ENCODE measurements at regions not wholly inside any gene's neighbourhood (a gene's known extent, or its start where the extent isn't known, plus 50 kb on each side); places are given as distances from the start of the nearest gene placed in this dataset.
"Not testable (repeated sequence)": the region's sequence is repeated elsewhere in the genome, so short reads cannot be mapped to it uniquely, and the experiment has no call there.

DNA sequence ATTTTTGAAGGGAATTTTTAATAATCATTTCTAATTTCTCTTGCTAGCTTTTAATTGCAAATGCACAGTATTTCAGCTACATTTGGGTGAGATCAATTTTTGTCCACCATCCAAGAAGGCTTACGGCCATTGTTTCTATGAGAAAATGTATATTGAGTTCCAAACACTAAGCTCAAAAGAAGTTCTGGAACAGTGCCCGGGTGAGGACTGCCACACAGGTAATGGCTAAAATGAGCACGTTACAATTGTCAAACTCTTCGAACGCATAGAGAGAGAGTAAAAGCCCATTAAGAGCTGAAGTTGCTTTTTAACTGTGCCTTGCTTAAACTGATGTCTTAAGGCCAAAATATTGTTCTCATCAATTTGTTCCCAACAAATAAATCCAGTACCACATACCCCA, 755.0 kb downstream of the DIAPH3 start:
- no peak for DNase-seq (ENCODE audit: low read depth in 2 of 2)

GRCh38 chr13:59409211-59409610, 754.5 kb downstream of the DIAPH3 start:
- no peak for DNase-seq (ENCODE audit: low read depth in 2 of 2)

DNA sequence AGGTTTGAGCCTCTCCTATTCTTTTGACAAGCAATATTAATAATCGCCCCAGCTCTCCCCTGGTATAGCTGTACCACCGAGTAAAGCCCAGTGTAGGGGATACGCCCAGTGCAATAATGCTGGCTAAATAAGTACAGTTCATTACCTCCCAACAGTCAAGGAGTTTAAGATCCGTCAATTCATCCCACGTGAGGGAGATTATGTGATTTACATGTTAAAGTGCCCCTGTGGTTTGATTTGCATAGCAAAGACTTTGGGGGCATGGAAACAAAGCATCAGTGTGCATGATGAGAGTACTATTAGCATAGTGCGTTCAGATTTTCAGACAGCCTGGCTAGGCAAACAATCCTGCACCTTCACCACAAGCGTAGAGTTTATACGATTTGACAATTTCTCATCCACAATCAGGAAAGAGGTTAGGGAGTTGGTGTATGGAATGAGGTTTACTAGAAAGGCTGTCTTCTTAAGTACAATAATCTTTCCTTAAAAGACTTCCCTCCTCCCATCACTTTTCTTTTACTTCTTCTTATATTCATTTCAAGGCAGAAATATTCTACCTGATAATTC, 754.0 kb downstream of the DIAPH3 start:
- no peak for DNase-seq (ENCODE audit: low read depth in 2 of 2)

DNA sequence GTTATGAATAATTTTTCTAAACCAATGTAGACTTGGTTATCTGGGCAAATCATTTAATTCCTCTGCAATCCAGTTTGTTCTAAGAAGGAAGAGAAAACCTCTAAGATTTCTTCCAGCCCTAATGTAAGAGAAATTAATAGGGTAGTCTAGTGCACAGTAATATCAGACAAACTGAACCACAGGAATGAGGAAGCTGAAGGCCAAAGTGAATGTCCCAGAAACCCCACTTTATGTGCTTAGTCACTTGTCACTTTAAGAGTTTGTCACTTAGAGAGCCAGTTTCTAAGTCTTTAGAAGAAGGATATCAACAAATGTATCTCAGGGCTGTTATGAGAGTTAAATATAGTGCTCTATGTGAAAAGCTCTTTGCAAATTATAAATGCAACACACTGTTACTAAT, 750.6 kb downstream of the DIAPH3 start:
- DNase-seq (ENCODE audit: low read depth in 2 of 2) = no peak

DNA sequence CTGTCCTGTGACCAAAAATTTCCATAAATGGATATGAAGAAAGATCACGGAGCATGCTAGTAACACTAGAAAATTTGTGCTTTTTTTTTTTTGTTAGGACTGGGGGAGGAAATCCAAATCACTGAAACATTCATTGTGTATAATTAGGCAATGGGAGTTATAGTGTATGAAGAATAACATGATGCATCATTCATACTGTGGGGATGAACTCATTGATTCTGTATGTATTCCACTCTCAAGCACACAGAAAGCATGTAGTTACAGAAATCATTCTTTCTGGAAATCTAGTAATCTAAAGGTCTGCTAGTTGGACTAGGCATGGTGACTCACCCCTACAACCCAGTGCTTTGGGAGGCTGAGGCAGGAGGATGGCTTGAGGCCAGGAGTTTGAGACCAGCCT, 749.7 kb downstream of the DIAPH3 start:
- DNase-seq (ENCODE audit: low read depth in 2 of 2) = no peak

- no peak for DNase-seq (ENCODE audit: low read depth in 2 of 2)
These were observed 748.2 kb downstream of the DIAPH3 start for GRCh38 chr13:59415498-59415897.

DNA sequence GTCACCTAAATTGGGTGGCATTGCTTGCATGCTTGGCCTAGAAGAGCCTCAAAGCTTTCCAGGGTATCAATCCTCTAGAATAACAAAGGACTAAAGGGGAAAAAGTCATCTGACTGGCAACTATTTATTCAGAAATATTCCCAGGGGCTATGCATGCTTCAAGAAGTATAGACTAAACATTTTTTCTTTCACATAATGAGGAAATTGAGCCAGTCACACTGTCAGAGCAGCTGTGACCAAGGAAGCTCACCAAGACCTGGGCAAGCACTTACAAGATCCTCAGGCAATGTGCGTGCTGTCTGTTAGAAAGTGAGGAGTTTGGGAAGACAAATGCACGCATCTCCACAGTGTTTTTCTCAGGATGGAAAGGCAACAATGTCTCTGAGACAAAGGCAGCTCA, 747.2 kb downstream of the DIAPH3 start:
- no peak for DNase-seq (ENCODE audit: low read depth in 2 of 2)

- DNase-seq (ENCODE audit: low read depth in 2 of 2) = no peak
These were observed 741.1 kb downstream of the DIAPH3 start for GRCh38 chr13:59422646-59423045.

DNA sequence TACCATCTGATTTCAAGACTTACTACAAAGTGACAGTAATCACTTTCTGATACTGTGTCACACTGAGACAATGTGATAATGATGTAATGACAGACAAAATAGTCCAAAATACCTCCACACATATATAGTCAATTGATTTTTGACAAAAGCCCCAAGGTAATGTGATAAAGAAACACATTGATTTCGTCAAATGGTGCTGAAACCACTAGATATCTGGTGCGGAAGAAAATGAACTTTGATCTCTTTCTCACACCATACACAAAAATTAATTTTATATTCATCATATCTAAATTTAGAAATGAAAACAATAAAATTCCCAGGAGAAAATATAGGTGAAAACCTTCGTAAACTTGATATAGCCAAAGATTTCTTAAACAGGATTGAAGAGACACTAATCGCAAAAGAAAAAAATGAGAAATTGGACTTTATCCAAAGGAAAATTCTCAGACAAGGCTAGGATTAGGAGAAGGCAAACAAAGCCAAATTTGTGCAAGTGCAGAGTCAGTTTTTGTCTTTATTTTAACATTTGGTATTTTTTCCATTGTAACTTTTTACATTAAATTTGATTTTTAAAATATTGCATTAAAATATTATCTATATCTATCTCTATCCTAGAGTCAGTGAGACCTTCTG, 739.9 kb downstream of the DIAPH3 start:
- no peak for DNase-seq (ENCODE audit: low read depth in 2 of 2)

DNA sequence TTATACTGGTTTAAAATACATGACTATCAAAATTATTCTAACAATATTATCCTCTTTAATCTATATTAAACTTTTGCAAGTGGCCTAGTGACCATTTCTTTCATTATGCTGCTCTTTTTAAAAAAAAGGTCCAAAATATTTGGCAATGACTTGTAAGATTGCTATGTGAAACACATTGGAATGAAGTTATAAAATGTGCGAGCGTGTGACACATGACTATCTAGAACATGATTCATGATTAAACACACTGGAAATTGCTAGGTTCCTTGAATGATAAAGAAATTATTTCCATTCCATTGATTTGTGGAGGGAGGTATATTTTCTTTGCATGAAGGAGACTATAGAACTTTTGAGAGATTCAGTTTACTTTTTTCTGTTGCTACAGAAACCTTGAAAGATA, 739.1 kb downstream of the DIAPH3 start:
- no peak for DNase-seq (ENCODE audit: low read depth in 2 of 2)

DNA sequence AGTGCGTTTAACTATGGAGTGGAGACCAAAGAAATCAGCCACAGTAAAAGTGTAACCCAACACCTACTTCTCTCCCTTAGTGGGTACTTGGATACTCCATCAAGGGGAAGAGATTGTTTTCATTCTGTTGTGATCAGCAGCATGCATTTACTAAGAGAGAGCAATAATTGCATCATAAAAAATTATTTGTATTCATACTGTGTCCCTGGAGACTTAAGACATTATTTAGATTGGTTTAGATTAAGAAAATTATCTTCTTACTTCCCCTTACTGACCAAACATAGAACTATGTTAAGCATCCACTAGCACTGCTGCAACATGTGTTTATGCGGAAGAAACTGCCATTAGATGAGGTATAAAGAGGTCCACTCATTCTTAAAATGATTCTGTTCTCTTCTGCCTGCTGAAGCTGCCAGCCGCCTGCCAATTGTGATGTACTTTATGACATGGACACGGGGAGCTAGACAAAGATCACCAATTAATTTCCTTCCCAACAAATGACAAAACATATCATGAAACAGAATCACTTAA, 738.5 kb downstream of the DIAPH3 start:
- DNase-seq (ENCODE audit: low read depth in 2 of 2) = no peak

DNA sequence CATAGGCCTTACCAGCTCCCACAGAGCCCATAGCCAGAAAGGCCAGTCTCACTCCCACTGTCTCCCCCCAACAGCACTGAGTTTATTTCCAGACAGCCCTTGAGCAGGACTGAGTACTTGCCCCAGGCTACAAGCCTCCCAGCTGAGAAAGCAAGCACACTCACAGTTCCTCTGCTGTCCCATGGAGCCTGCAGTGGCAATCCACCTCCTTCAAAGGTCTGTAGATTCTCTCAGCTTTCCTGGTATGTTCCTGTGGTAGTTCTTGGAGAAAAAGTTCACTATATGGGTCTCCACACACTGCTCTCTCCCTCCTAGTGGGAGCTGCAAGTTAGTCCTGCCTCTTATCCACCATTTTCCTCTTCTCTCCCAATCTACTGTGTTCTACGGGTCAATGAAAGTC, 728.7 kb downstream of the DIAPH3 start:
- no peak for DNase-seq (ENCODE audit: low read depth in 2 of 2)

DNA sequence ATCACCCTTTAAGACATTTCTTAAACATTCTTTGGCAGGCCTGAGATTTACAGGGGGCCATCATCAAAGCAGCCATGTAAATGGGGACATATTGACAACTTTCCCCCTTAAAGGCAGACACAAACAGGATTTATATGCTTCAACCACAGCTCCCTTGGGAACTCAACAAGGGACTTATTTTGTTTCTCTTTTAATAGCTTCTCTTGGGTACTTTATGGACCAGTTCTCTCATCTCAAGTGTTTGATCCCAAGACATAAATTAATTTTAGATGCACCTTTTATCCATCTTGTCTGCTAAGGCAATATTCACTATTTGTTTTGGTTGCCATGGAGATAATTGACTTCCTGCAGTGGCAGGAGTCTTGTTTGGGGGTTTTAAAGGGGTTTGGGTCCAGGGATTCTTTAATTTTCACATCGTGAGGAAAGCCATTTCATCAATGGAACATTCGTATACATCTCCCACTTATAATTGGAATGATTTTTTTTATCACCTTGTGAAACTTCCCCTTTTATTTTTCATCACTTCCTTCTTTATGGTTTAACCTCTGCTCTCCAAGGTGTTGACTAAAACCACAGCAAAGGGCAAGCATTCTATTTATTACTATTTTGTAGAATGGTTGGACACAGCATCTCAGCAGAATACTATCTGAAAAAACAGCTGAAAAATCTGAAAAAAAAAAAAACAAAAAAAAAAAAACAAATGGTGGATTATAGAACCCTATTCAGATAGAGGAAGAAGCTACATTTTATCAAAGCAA, 726.0 kb downstream of the DIAPH3 start:
- no peak for DNase-seq (ENCODE audit: low read depth in 2 of 2)

DNA sequence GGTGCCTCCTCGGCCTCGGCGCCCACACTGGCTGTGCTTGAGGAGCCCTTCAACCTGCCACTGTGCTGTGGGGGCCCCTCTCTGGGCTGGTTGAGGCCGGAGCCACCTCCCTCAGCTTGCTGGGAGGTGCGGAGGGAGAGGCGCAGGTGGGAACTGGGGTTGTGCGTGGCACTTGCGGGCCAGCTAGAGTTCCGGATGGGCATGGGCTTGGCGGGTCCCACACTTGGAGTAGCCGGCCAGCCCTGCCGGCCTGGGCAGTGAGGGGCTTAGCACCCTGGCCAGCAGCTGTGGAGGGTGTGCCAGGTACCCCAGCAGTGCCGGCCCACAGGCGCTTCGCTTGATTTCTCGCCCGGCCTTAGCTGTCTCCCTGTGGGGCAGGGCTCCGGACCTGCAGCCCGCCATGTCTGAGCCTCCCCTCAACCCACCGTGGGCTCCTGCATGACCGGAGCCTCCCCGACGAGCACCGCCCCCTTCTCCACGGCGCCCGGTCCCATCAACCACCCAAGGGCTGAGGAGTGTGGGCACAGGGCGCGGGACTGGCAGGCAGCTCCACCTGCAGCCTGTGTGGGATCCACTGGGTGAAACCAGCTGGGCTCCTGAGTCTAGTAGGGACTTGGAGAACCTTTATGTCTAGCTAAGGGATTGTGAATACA, 723.8 kb downstream of the DIAPH3 start:
- no peak for DNase-seq (ENCODE audit: low read depth in 2 of 2)

DNA sequence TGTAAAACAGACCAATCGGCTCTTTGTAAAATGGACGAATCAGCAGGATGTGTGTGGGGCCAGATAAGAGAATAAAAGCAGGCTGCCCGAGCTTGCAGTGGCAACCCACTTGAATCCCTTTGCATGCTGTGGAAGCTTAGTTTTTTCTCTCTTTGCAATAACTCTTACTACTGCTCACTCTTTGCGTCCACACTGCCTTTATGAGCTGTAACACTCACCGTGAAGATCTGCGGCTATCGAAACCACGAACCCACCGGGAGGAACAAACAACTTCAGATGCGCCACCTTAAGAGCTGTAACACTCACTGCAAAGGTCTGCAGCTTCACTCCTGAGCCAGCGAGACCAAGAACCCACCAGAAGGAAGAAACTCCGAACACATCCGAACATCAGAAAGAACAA, 722.7 kb downstream of the DIAPH3 start:
- DNase-seq (ENCODE audit: low read depth in 2 of 2) = not testable (repeated sequence)

- no peak for DNase-seq (ENCODE audit: low read depth in 2 of 2)
These were observed 722.0 kb downstream of the DIAPH3 start for GRCh38 chr13:59441596-59442280.

DNA sequence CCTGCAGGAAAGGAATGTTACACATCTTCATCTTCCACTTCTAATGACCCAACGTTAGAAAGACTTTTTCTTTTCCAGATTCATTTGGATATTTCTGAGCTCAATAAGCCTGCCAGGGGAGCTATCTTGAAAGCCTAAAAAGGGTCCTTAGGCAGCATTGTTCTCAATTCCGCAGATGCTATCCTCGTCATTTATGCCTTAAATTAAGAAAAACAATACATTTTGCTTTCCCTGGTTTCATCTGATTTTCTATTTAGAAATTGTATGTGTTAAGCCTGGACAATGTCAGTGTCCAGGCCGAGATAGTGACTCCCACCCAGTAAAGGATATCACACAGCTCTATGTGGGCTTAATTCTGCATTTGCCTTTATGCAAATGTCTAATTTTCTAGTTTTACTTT, 721.3 kb downstream of the DIAPH3 start:
- no peak for DNase-seq (ENCODE audit: low read depth in 2 of 2)

- no peak for DNase-seq (ENCODE audit: low read depth in 2 of 2)
These were observed 720.7 kb downstream of the DIAPH3 start for GRCh38 chr13:59442944-59443486.

GRCh38 chr13:59444210-59444857, 719.4 kb downstream of the DIAPH3 start:
- DNase-seq (ENCODE audit: low read depth in 2 of 2) = no peak

GRCh38 chr13:59445812-59446211, 717.9 kb downstream of the DIAPH3 start:
- DNase-seq (ENCODE audit: low read depth in 2 of 2) = no peak

DNA sequence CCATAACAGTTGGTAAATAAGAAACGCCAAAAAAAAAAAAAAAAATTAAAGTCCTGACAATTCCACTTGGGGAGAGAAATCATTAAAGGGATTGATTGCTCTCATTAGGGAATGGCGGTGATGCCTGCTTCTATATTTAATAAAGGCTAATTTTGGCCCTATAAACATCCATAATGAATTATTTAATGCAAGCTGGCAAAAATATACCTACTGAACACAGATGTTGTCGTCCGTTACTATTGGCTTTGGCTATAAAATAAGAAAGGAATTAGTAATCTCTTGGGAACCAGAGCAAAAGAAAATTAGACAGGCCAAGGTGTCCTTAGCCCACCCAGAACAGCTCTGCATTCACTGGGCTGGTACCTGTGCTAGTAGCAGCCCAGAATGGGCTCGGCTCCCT, 717.3 kb downstream of the DIAPH3 start:
- DNase-seq (ENCODE audit: low read depth in 2 of 2) = no peak

All from stimulated activated CD4-positive, alpha-beta T cell treated with anti-CD3 and anti-CD28 coated beads, Interleukin-12 subunit alpha, Interleukin-12 subunit beta, amount 100 ng/mL, for 24 hours (primary cell).